ENCODE measurements at regions not wholly inside any gene's neighbourhood (a gene's known extent, or its start where the extent isn't known, plus 50 kb on each side); places are given as distances from the start of the nearest gene placed in this dataset.

GRCh38 chr11:119550053-119550752 lies 127.2 kb upstream of the THY1 start:
- Histone ChIP-seq H3K27ac (ENCODE audit: low read depth in 1 of 2, low read length in 2 of 2) (peak overlapping the region in 1 of 2 donors; percentile 64), H3K4me1 (ENCODE audit: control insufficient read depth in 1 of 2, insufficient read depth in 2 of 2, low read length in 2 of 2) (peaks cover 7 to 8% of the 10 kb centered on the region in 2 donors), H3K36me3 (replicated peaks in 1 of 2; ENCODE audit: control insufficient read depth in 1 of 2, insufficient read depth in 2 of 2, low read length in 2 of 2) (no peaks in the 10 kb centered on the region), H3K79me2 (ENCODE audit: insufficient read depth, low read length) (no peaks in the 10 kb centered on the region), H3K4me3 (replicated peaks in 1 of 3; ENCODE audit: low read depth in 2 of 3, low read length in 3 of 3) (peak overlapping the region in 1 of 3 experiments; percentile 1), H2AFZ (ENCODE audit: insufficient read depth, low read depth, low read length, poor library complexity, severe bottlenecking) (no peak overlapping the region), H4K20me1 (ENCODE audit: insufficient read depth, low read length) (no peaks in the 10 kb centered on the region), H3K4me2 (replicated peaks; ENCODE audit: extremely low read depth, low read length, poor library complexity, severe bottlenecking) (no peak overlapping the region), H3K9me3 (replicated peaks in 1 of 2; ENCODE audit: control insufficient read depth in 1 of 2, insufficient read depth in 1 of 2, low read length in 2 of 2) (peaks cover 5 to 31% of the 10 kb centered on the region in 2 donors), H3K27me3 (ENCODE audit: control insufficient read depth in 2 of 2, insufficient read depth in 2 of 2, low read length in 2 of 2) (no peaks in the 10 kb centered on the region), H3K9ac (ENCODE audit: insufficient read depth, low read length, poor library complexity, severe bottlenecking) (no peak overlapping the region)
- TF ChIP-seq CTCF (IDR thresholded peaks at IDR 0.05): no peak
- Mint-ChIP-seq H3K4me3 (no peak overlapping the region), H3K27ac (peak overlapping the region in 4 of 7 donors; percentile 30 to 63 (median 44)), H3K9me3 (peaks cover 5 to 34% (median 18%) of the 10 kb centered on the region in 7 donors), H3K4me1 (peaks cover 11% of the 10 kb centered on the region), H3K27me3 (ENCODE audit: low read depth in 3 of 3) (peaks cover 0 to 2% (median 0%) of the 10 kb centered on the region in 3 donors), H3K36me3 (peaks cover 0 to 5% of the 10 kb centered on the region in 2 donors)
- intact Hi-C loops (cut with micrococcal nuclease): no loop called here
- WGBS (ENCODE audit: insufficient coverage): 100% methylated on average over 1 of the region's 2 CpGs
- DNase-seq: peak; percentile 36 to 57 (median 45)

- 89% methylated on average over 5 of the region's 5 CpGs for WGBS (ENCODE audit: insufficient coverage)
- TF ChIP-seq CTCF (IDR thresholded peaks at IDR 0.05): no peak
- H3K9ac ChIP-seq (ENCODE audit: insufficient read depth, low read length, poor library complexity, severe bottlenecking): no peak overlapping the region
- no peak overlapping the region for H3K27ac Mint-ChIP-seq
- H3K27me3 ChIP-seq (ENCODE audit: control insufficient read depth in 2 of 2, insufficient read depth in 2 of 2, low read length in 2 of 2): no peaks in the 10 kb centered on the region
- no peak overlapping the region for H3K27ac ChIP-seq (ENCODE audit: low read depth in 1 of 2, low read length in 2 of 2)
- peaks cover 11% of the 10 kb centered on the region for H3K4me1 Mint-ChIP-seq
- no peak overlapping the region for H2AFZ ChIP-seq (ENCODE audit: insufficient read depth, low read depth, low read length, poor library complexity, severe bottlenecking)
- H3K4me1 ChIP-seq (ENCODE audit: control insufficient read depth in 1 of 2, insufficient read depth in 2 of 2, low read length in 2 of 2): peaks cover 7 to 8% of the 10 kb centered on the region in 2 donors
- H4K20me1 ChIP-seq (ENCODE audit: insufficient read depth, low read length): no peaks in the 10 kb centered on the region
- peaks cover 0 to 2% (median 0%) of the 10 kb centered on the region in 3 donors for H3K27me3 Mint-ChIP-seq (ENCODE audit: low read depth in 3 of 3)
- no peak for DNase-seq
- H3K9me3 ChIP-seq (replicated peaks in 1 of 2; ENCODE audit: control insufficient read depth in 1 of 2, insufficient read depth in 1 of 2, low read length in 2 of 2): peaks cover 5 to 28% of the 10 kb centered on the region in 2 donors
- no peak overlapping the region for H3K4me3 Mint-ChIP-seq
- H3K4me2 ChIP-seq (replicated peaks; ENCODE audit: extremely low read depth, low read length, poor library complexity, severe bottlenecking): no peak overlapping the region
- H3K9me3 Mint-ChIP-seq: peaks cover 5 to 28% (median 18%) of the 10 kb centered on the region in 7 donors
- H3K4me3 ChIP-seq (replicated peaks in 1 of 3; ENCODE audit: low read depth in 2 of 3, low read length in 3 of 3): no peak overlapping the region
- peaks cover 0 to 3% of the 10 kb centered on the region in 2 donors for H3K36me3 Mint-ChIP-seq
- H3K36me3 ChIP-seq (replicated peaks in 1 of 2; ENCODE audit: control insufficient read depth in 1 of 2, insufficient read depth in 2 of 2, low read length in 2 of 2): no peaks in the 10 kb centered on the region
- intact Hi-C loops (cut with micrococcal nuclease): no loop called here
- no peaks in the 10 kb centered on the region for H3K79me2 ChIP-seq (ENCODE audit: insufficient read depth, low read length)
Observed at GRCh38 chr11:119547511-119547910, 124.5 kb upstream of the THY1 start.
